Breast epithelium (tissue), 3 donors: ENCODE measurements at regions not wholly inside any gene's neighbourhood (a gene's known extent, or its start where the extent isn't known, plus 50 kb on each side); places are given as distances from the start of the nearest gene placed in this dataset.

Experiments used
- POLR2A ChIP-seq: fragments of 450-650 bp; IDR thresholded peaks from one replicate; pipeline ENCODE4 v1.6.1; 2016; ENCODE audit warnings: antibody characterized with exemption, mild to moderate bottlenecking, moderate library complexity
- POLR2AphosphoS5 ChIP-seq, 3 donors: sonication (generic); formaldehyde crosslinking; IDR thresholded peaks; one replicate each; pipeline ENCODE4 v1.6.1; 2017; ENCODE audit warnings: antibody characterized with exemption in 3 of 3
- TF ChIP-seq, protein P1 (sequence below), 3 donors: fragments of 450-650 bp; IDR thresholded peaks; one replicate each; pipeline ENCODE4 v1.5.1; 2016 to 2017; ENCODE audit warnings: antibody characterized with exemption in 3 of 3, mild to moderate bottlenecking in 3 of 3, moderate library complexity in 3 of 3

DNA sequence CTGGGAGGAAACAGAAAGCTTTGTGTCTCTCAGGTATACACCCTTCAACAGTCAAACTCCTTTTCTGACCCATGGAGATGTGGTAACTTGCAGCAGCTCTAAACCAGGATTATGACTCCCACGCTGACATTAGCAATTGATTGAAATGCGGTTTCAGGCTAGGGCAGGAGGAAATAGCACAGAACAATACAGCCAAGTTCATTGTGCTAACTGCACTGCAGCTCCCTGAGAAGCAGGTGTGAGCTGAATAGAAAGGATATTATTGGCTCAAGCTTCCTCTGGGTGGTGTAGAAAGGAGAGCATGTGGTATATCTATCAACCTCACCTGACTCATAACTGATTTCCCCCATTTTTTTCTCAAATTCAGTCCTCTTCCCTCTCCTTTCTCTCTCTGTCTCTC lies 612.3 kb upstream of the BTBD3 start:
- TF ChIP-seq, protein P1, sequence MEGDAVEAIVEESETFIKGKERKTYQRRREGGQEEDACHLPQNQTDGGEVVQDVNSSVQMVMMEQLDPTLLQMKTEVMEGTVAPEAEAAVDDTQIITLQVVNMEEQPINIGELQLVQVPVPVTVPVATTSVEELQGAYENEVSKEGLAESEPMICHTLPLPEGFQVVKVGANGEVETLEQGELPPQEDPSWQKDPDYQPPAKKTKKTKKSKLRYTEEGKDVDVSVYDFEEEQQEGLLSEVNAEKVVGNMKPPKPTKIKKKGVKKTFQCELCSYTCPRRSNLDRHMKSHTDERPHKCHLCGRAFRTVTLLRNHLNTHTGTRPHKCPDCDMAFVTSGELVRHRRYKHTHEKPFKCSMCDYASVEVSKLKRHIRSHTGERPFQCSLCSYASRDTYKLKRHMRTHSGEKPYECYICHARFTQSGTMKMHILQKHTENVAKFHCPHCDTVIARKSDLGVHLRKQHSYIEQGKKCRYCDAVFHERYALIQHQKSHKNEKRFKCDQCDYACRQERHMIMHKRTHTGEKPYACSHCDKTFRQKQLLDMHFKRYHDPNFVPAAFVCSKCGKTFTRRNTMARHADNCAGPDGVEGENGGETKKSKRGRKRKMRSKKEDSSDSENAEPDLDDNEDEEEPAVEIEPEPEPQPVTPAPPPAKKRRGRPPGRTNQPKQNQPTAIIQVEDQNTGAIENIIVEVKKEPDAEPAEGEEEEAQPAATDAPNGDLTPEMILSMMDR (IDR thresholded peaks at IDR 0.05), result no peak
- TF ChIP-seq POLR2AphosphoS5 (IDR thresholded peaks at IDR 0.05) (no peak), POLR2A (no peak)
